ENCODE measurements at regions not wholly inside any gene's neighbourhood (a gene's known extent, or its start where the extent isn't known, plus 50 kb on each side); places are given as distances from the start of the nearest gene placed in this dataset.

DNA sequence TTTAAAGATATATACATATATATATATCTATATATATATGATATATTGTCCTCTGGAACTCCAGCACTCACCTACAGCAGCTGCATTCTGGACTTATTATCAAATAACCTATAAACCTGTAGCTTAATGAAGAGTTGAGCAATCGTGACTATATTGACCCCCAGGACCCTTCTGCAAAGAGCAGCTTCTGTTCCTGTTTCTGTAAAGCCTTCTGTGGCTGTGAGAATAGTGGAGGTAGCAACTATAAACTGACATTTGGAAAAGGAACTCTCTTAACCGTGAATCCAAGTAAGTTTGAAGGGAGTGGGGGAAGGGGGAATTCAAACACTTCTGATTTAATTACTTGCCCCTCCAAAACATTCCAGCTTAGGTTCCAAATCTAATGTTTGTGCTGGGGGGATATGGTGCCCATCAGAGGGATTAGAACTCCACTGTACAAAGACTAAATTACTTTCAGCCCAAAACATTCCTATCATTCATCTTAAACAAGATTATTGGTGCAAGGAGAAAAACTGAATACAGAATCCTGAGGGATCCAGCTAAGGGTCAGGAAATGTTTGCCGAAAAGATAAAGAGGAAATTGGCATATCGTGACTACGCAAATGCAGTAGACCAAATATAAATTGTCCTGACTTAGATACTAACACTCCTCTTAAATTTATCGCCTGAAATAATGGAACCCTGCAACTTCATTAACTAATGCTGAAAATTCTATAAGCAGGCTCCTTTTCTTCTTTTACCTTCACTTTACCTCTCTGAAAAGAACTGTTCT is 106.1 kb downstream of the DAD1 start:
- no peak for TF ChIP-seq ZFP30 (CRISPR knock-in tag; IDR thresholded peaks at IDR 0.05)
- no peak for TF ChIP-seq ARNTL (CRISPR knock-in tag; IDR thresholded peaks at IDR 0.05; ENCODE audit: borderline replicate concordance, low read depth)
- no peak for TF ChIP-seq ZFP3 (CRISPR knock-in tag; IDR thresholded peaks at IDR 0.05)
- TF ChIP-seq, protein P1, sequence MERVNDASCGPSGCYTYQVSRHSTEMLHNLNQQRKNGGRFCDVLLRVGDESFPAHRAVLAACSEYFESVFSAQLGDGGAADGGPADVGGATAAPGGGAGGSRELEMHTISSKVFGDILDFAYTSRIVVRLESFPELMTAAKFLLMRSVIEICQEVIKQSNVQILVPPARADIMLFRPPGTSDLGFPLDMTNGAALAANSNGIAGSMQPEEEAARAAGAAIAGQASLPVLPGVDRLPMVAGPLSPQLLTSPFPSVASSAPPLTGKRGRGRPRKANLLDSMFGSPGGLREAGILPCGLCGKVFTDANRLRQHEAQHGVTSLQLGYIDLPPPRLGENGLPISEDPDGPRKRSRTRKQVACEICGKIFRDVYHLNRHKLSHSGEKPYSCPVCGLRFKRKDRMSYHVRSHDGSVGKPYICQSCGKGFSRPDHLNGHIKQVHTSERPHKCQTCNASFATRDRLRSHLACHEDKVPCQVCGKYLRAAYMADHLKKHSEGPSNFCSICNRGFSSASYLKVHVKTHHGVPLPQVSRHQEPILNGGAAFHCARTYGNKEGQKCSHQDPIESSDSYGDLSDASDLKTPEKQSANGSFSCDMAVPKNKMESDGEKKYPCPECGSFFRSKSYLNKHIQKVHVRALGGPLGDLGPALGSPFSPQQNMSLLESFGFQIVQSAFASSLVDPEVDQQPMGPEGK (CRISPR knock-in tag; IDR thresholded peaks at IDR 0.05; ENCODE audit: borderline replicate concordance) = no peak
- TF ChIP-seq, protein P2, sequence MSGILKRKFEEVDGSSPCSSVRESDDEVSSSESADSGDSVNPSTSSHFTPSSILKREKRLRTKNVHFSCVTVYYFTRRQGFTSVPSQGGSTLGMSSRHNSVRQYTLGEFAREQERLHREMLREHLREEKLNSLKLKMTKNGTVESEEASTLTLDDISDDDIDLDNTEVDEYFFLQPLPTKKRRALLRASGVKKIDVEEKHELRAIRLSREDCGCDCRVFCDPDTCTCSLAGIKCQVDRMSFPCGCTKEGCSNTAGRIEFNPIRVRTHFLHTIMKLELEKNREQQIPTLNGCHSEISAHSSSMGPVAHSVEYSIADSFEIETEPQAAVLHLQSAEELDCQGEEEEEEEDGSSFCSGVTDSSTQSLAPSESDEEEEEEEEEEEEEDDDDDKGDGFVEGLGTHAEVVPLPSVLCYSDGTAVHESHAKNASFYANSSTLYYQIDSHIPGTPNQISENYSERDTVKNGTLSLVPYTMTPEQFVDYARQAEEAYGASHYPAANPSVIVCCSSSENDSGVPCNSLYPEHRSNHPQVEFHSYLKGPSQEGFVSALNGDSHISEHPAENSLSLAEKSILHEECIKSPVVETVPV (CRISPR knock-in tag; IDR thresholded peaks at IDR 0.05) = no peak
- TF ChIP-seq GLIS3 (CRISPR knock-in tag; IDR thresholded peaks at IDR 0.05) = no peak
- TF ChIP-seq, protein P3, sequence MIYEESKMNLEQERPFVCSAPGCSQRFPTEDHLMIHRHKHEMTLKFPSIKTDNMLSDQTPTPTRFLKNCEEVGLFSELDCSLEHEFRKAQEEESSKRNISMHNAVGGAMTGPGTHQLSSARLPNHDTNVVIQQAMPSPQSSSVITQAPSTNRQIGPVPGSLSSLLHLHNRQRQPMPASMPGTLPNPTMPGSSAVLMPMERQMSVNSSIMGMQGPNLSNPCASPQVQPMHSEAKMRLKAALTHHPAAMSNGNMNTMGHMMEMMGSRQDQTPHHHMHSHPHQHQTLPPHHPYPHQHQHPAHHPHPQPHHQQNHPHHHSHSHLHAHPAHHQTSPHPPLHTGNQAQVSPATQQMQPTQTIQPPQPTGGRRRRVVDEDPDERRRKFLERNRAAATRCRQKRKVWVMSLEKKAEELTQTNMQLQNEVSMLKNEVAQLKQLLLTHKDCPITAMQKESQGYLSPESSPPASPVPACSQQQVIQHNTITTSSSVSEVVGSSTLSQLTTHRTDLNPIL (CRISPR knock-in tag; IDR thresholded peaks at IDR 0.05; ENCODE audit: low read depth) = no peak
- no peak for TF ChIP-seq CSDC2 (CRISPR knock-in tag; IDR thresholded peaks at IDR 0.05)
- no peak for TF ChIP-seq ZNF565 (CRISPR knock-in tag; conservative IDR thresholded peaks at IDR 0.05; ENCODE audit: low read depth)
- TF ChIP-seq ISL1 (CRISPR knock-in tag; IDR thresholded peaks at IDR 0.05) = no peak
- TF ChIP-seq ZNF8 (CRISPR knock-in tag; IDR thresholded peaks at IDR 0.05) = no peak
- no peak for TF ChIP-seq ZNF70 (CRISPR knock-in tag; IDR thresholded peaks at IDR 0.05)
